Glutamatergic neuron (in vitro differentiated cells): ENCODE measurements at regions not wholly inside any gene's neighbourhood (a gene's known extent, or its start where the extent isn't known, plus 50 kb on each side); places are given as distances from the start of the nearest gene placed in this dataset.

Source experiments
- DNase-seq: peaks from one replicate; pipeline ENCODE4 v3.0.0; 2022
- H3K27ac Mint-ChIP-seq: one replicate; pipeline ENCODE4 v1.8.0; 2020; ENCODE audit warnings: mild to moderate bottlenecking, mixed read lengths, inconsistent platforms; ENCODE audit not compliant: unreplicated experiment
- H3K27me3 Mint-ChIP-seq: one replicate; pipeline ENCODE4 v1.8.0; 2020; ENCODE audit warnings: mild to moderate bottlenecking, moderate library complexity, mixed read lengths, inconsistent platforms; ENCODE audit not compliant: unreplicated experiment
- H3K36me3 Mint-ChIP-seq: one replicate; pipeline ENCODE4 v1.8.0; 2020; ENCODE audit warnings: mild to moderate bottlenecking, mixed read lengths, inconsistent platforms; ENCODE audit not compliant: unreplicated experiment
- H3K4me1 Mint-ChIP-seq: one replicate; pipeline ENCODE4 v1.8.0; 2020; ENCODE audit warnings: mild to moderate bottlenecking, low read depth, mixed read lengths, inconsistent platforms; ENCODE audit not compliant: unreplicated experiment
- H3K4me3 Mint-ChIP-seq: one replicate; pipeline ENCODE4 v1.8.0; 2020; ENCODE audit warnings: mild to moderate bottlenecking, mixed read lengths, inconsistent platforms; ENCODE audit not compliant: unreplicated experiment
- H3K9me3 Mint-ChIP-seq: one replicate; pipeline ENCODE4 v1.8.0; 2020; ENCODE audit warnings: mild to moderate bottlenecking, moderate library complexity, mixed read lengths, inconsistent platforms; ENCODE audit not compliant: unreplicated experiment
- TF ChIP-seq, protein P1 (sequence below): fragments of 200-600 bp; sonication (generic); IDR thresholded peaks from one replicate; pipeline ENCODE4 v1.5.0; 2021; ENCODE audit not compliant: partially characterized antibody, unreplicated experiment

DNA sequence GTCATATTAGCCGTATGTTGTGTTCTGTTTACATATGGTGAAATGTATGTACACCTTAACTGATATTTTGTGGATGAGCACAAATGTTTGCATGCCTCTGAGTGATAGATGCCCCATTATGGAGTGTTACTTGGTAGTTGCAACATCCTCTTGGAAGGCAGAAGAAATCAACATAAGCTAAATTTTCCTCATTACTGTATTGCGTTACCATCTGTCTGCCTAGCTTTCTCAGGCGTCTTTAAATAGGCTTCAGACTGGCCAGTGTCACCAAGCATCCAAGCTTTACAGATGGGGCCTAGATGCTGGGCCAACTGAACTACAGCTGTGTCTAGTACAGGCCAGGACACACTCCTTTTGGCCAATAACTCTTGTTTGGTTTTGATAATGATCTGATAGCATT, 250.6 kb downstream of the SAMD5 start:
- Mint-ChIP-seq H3K27ac (no peak overlapping the region), H3K4me1 (peaks cover 11% of the 10 kb centered on the region), H3K36me3 (no peaks in the 10 kb centered on the region), H3K27me3 (no peaks in the 10 kb centered on the region), H3K4me3 (no peak overlapping the region), H3K9me3 (no peaks in the 10 kb centered on the region)
- TF ChIP-seq, protein P1, sequence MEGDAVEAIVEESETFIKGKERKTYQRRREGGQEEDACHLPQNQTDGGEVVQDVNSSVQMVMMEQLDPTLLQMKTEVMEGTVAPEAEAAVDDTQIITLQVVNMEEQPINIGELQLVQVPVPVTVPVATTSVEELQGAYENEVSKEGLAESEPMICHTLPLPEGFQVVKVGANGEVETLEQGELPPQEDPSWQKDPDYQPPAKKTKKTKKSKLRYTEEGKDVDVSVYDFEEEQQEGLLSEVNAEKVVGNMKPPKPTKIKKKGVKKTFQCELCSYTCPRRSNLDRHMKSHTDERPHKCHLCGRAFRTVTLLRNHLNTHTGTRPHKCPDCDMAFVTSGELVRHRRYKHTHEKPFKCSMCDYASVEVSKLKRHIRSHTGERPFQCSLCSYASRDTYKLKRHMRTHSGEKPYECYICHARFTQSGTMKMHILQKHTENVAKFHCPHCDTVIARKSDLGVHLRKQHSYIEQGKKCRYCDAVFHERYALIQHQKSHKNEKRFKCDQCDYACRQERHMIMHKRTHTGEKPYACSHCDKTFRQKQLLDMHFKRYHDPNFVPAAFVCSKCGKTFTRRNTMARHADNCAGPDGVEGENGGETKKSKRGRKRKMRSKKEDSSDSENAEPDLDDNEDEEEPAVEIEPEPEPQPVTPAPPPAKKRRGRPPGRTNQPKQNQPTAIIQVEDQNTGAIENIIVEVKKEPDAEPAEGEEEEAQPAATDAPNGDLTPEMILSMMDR = no peak
- no peak for DNase-seq

DNA sequence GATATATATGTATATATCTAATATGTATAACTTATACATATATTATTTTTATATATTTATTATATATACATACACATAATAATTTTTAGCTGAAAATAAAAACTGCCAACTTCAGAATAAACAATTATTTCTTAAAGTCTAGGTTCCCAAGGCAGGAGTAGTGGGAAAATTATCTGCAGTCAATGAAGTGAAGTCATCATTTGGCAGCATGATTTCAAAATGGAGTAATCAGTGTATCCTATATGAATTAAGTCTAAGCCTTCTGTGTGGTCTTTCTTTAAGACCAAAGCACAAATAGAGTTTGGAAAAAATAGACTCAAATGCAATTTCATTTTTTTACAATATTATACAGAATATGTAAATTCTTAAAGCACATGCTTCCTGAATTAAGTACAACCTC, 251.0 kb downstream of the SAMD5 start:
- Mint-ChIP-seq H3K4me1 (peaks cover 11% of the 10 kb centered on the region), H3K27ac (no peak overlapping the region), H3K27me3 (no peaks in the 10 kb centered on the region), H3K36me3 (no peaks in the 10 kb centered on the region), H3K4me3 (no peak overlapping the region), H3K9me3 (no peaks in the 10 kb centered on the region)
- TF ChIP-seq, protein P1 = no peak
- DNase-seq = no peak

DNA sequence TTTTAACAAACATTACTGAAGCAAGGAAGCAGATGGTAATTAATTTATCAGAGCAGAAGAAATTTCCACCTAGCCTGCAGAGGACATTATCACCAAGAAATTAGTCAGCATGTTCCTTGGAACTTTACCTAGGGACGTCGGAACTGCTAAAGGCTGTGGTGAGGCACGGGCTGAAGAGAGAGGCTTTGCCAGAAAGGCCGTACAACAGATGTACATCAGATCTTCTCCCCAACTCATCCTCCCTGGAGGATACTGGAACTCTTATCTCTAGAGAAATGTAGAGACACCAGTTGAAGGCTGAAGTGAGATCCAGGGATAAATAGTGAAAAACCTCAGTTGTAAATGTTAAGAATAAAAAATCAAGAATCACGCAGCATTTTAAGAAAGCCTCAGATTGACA, 257.1 kb downstream of the SAMD5 start:
- TF ChIP-seq, protein P1 = no peak
- H3K27ac Mint-ChIP-seq = no peak overlapping the region
- DNase-seq = no peak
- H3K36me3 Mint-ChIP-seq = no peaks in the 10 kb centered on the region
- H3K4me3 Mint-ChIP-seq = no peak overlapping the region
- no peaks in the 10 kb centered on the region for H3K9me3 Mint-ChIP-seq
- H3K4me1 Mint-ChIP-seq = peaks cover 9% of the 10 kb centered on the region
- no peaks in the 10 kb centered on the region for H3K27me3 Mint-ChIP-seq

DNA sequence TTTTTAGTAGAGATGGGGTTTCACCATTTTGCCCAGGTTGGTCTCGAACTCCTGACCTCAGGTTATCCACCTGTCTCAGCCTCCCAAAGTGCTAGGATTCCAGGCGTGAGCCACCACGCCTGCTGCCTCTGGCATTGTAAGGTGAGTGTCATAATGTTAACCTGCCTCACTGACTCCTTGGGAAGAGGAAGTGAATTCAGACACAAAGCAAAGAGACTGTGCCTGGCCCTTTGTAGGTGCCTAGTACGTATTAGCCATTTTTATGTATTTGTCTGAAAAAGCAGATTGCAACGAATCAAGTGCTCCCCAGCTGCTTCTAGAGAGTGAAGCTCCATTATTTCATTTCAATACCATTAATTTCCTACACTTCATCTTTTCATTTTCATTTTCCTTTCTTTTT, 260.5 kb downstream of the SAMD5 start:
- TF ChIP-seq, protein P1 = no peak
- no peak overlapping the region for H3K27ac Mint-ChIP-seq
- H3K4me3 Mint-ChIP-seq = no peak overlapping the region
- H3K9me3 Mint-ChIP-seq = no peaks in the 10 kb centered on the region
- peaks cover 9% of the 10 kb centered on the region for H3K4me1 Mint-ChIP-seq
- H3K27me3 Mint-ChIP-seq = peaks cover 4% of the 10 kb centered on the region
- no peak for DNase-seq
- peaks cover 4% of the 10 kb centered on the region for H3K36me3 Mint-ChIP-seq

DNA sequence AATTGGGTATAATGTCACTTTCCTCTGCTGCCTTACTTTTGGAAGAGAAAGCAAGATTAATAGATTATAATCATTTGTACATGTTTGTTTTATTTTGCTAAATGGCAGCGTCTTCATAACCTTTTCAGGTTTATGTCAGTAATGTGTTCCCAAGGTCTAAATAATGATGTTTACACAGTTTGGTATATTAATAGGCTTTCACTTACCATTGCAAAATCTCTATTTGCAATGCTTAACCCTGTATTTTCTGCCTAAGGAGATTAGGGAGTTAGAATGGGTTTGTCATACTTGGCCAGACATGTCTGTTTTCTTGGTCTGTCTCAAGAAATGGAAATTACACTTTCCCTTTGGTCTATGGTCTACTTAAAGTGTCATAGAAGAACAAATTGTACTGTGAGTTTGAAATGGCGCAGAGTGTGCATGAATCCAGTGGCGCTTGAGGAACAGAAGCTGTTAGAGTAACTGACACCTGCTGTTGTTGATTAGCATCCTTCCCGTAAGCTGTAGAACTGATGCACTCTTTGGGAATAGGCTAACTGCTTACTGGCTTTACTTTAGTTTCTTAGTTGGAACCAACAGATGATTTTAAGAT, 261.1 kb downstream of the SAMD5 start:
- H3K4me1 Mint-ChIP-seq = peaks cover 9% of the 10 kb centered on the region

More for the DNA sequence above, 261.1 kb downstream of the SAMD5 start:
- Mint-ChIP-seq H3K4me3 (no peak overlapping the region), H3K36me3 (peaks cover 4% of the 10 kb centered on the region), H3K27ac (no peak overlapping the region), H3K27me3 (peaks cover 4% of the 10 kb centered on the region), H3K9me3 (no peaks in the 10 kb centered on the region)
- TF ChIP-seq, protein P1 = no peak
- DNase-seq = no peak
